ENCODE measurements at regions not wholly inside any gene's neighbourhood (a gene's known extent, or its start where the extent isn't known, plus 50 kb on each side); places are given as distances from the start of the nearest gene placed in this dataset.

- H3K9me3 Mint-ChIP-seq = peaks cover 4% of the 10 kb centered on the region
- no peak for TF ChIP-seq CTCF (conservative IDR thresholded peaks at IDR 0.05)
- WGBS, 2 experiments (ENCODE audit: insufficient coverage in 1 of 2, insufficient read length in 1 of 2) = 86 to 90% methylated on average over 6 to 8 of the region's 8 CpGs
- peaks cover 3% of the 10 kb centered on the region for H3K27me3 Mint-ChIP-seq (ENCODE audit: insufficient read depth)
- no peaks in the 10 kb centered on the region for H3K27me3 ChIP-seq (ENCODE audit: control insufficient read depth, insufficient read depth, low read length, poor library complexity, severe bottlenecking)
- H3K36me3 Mint-ChIP-seq (ENCODE audit: low read depth) = no peaks in the 10 kb centered on the region
- no peak for DNase-seq
- H3K4me3 ChIP-seq (ENCODE audit: low read length) = no peak overlapping the region
- H3K4me1 Mint-ChIP-seq = peaks cover 3% of the 10 kb centered on the region
- no peak overlapping the region for H3K27ac ChIP-seq (ENCODE audit: low read depth, low read length)
- H3K9me3 ChIP-seq (ENCODE audit: control insufficient read depth, low read length) = peaks cover 3% of the 10 kb centered on the region
- no peaks in the 10 kb centered on the region for H3K36me3 ChIP-seq (ENCODE audit: control insufficient read depth, insufficient read depth, low read length)
- H3K4me1 ChIP-seq (ENCODE audit: control insufficient read depth, insufficient read depth, low read length) = no peaks in the 10 kb centered on the region
- no peak overlapping the region for H3K27ac Mint-ChIP-seq
- no peak overlapping the region for H3K4me3 Mint-ChIP-seq
- no peak overlapping the region for H3K9ac ChIP-seq (ENCODE audit: extremely low read depth, low read length, poor library complexity, severe bottlenecking)
Observed at GRCh38 chr3:72636969-72637597, 211.2 kb downstream of the SHQ1 start.

- Mint-ChIP-seq H3K9me3 (peaks cover 9% of the 10 kb centered on the region), H3K4me1 (no peaks in the 10 kb centered on the region), H3K27ac (no peak overlapping the region), H3K27me3 (ENCODE audit: insufficient read depth) (peaks cover 3% of the 10 kb centered on the region), H3K36me3 (ENCODE audit: low read depth) (no peaks in the 10 kb centered on the region), H3K4me3 (no peak overlapping the region)
- TF ChIP-seq CTCF (conservative IDR thresholded peaks at IDR 0.05) = no peak
- Histone ChIP-seq H3K36me3 (ENCODE audit: control insufficient read depth, insufficient read depth, low read length) (no peaks in the 10 kb centered on the region), H3K4me3 (ENCODE audit: low read length) (no peak overlapping the region), H3K27me3 (ENCODE audit: control insufficient read depth, insufficient read depth, low read length, poor library complexity, severe bottlenecking) (no peaks in the 10 kb centered on the region), H3K27ac (ENCODE audit: low read depth, low read length) (no peak overlapping the region), H3K9ac (ENCODE audit: extremely low read depth, low read length, poor library complexity, severe bottlenecking) (no peak overlapping the region), H3K9me3 (ENCODE audit: control insufficient read depth, low read length) (peaks cover 7% of the 10 kb centered on the region), H3K4me1 (ENCODE audit: control insufficient read depth, insufficient read depth, low read length) (no peaks in the 10 kb centered on the region)
- WGBS, 2 experiments (ENCODE audit: insufficient coverage in 1 of 2, insufficient read length in 1 of 2) = 87 to 100% methylated on average over 1 to 4 of the region's 4 CpGs
- no peak for DNase-seq
Observed at GRCh38 chr3:72635551-72635950, 212.7 kb downstream of the SHQ1 start.

- H3K27ac Mint-ChIP-seq = no peak overlapping the region
- no peak for DNase-seq
- 95 to 100% methylated on average over 1 to 2 of the region's 2 CpGs for WGBS, 2 experiments (ENCODE audit: insufficient coverage in 1 of 2, insufficient read length in 1 of 2)
Observed at GRCh38 chr3:72634128-72634527, 214.1 kb downstream of the SHQ1 start.

More at GRCh38 chr3:72634128-72634527, 214.1 kb downstream of the SHQ1 start:
- peaks cover 3% of the 10 kb centered on the region for H3K27me3 Mint-ChIP-seq (ENCODE audit: insufficient read depth)
- no peak overlapping the region for H3K4me3 ChIP-seq (ENCODE audit: low read length)
- peaks cover 9% of the 10 kb centered on the region for H3K9me3 Mint-ChIP-seq
- no peaks in the 10 kb centered on the region for H3K4me1 ChIP-seq (ENCODE audit: control insufficient read depth, insufficient read depth, low read length)
- H3K4me3 Mint-ChIP-seq = no peak overlapping the region
- TF ChIP-seq CTCF (conservative IDR thresholded peaks at IDR 0.05) = no peak
- no peak overlapping the region for H3K27ac ChIP-seq (ENCODE audit: low read depth, low read length)
- peaks cover 7% of the 10 kb centered on the region for H3K9me3 ChIP-seq (ENCODE audit: control insufficient read depth, low read length)
- H3K36me3 Mint-ChIP-seq (ENCODE audit: low read depth) = no peaks in the 10 kb centered on the region
- no peaks in the 10 kb centered on the region for H3K27me3 ChIP-seq (ENCODE audit: control insufficient read depth, insufficient read depth, low read length, poor library complexity, severe bottlenecking)
- H3K4me1 Mint-ChIP-seq = peaks cover 3% of the 10 kb centered on the region
- no peaks in the 10 kb centered on the region for H3K36me3 ChIP-seq (ENCODE audit: control insufficient read depth, insufficient read depth, low read length)
- no peak overlapping the region for H3K9ac ChIP-seq (ENCODE audit: extremely low read depth, low read length, poor library complexity, severe bottlenecking)
